Inflammatory macrophage (primary cell): ENCODE measurements at regions not wholly inside any gene's neighbourhood (a gene's known extent, or its start where the extent isn't known, plus 50 kb on each side); places are given as distances from the start of the nearest gene placed in this dataset.

Experiments used
- DNase-seq, 2 donors: peaks; one replicate each; pipeline ENCODE4 v3.0.0-alpha.2; 2020 to 2022

- no peak for DNase-seq
Measured at GRCh38 chr1:5264476-5264875, 610.1 kb downstream of the AJAP1 start.

GRCh38 chr1:5256793-5257192, 602.4 kb downstream of the AJAP1 start:
- no peak for DNase-seq

- DNase-seq: no peak
Measured at GRCh38 chr1:5254975-5255374, 600.6 kb downstream of the AJAP1 start.

- no peak for DNase-seq
Measured at GRCh38 chr1:5254131-5254725, 599.8 kb downstream of the AJAP1 start.

- DNase-seq: no peak
Measured at GRCh38 chr1:5253036-5253435, 598.6 kb downstream of the AJAP1 start.

GRCh38 chr1:5250336-5250735, 595.9 kb downstream of the AJAP1 start:
- no peak for DNase-seq

GRCh38 chr1:5245348-5245747, 590.9 kb downstream of the AJAP1 start:
- no peak for DNase-seq

GRCh38 chr1:5244631-5245285, 590.3 kb downstream of the AJAP1 start:
- no peak for DNase-seq

- no peak for DNase-seq
Measured at GRCh38 chr1:5242850-5243249, 588.4 kb downstream of the AJAP1 start.

- DNase-seq: no peak
Measured at GRCh38 chr1:5239911-5240310, 585.5 kb downstream of the AJAP1 start.

- DNase-seq: no peak
Measured at GRCh38 chr1:5238351-5239130, 584.1 kb downstream of the AJAP1 start.

- DNase-seq: no peak
Measured at GRCh38 chr1:5235355-5235899, 581.0 kb downstream of the AJAP1 start.

- no peak for DNase-seq
Measured at GRCh38 chr1:5232537-5232936, 578.1 kb downstream of the AJAP1 start.

GRCh38 chr1:5231541-5232315, 577.3 kb downstream of the AJAP1 start:
- DNase-seq: no peak

GRCh38 chr1:5227114-5227513, 572.7 kb downstream of the AJAP1 start:
- no peak for DNase-seq

- DNase-seq: no peak
Measured at GRCh38 chr1:5225707-5226704, 571.6 kb downstream of the AJAP1 start.

- DNase-seq: no peak
Measured at GRCh38 chr1:5223206-5223605, 568.8 kb downstream of the AJAP1 start.

GRCh38 chr1:5222626-5223025, 568.2 kb downstream of the AJAP1 start:
- DNase-seq: no peak

GRCh38 chr1:5221451-5221850, 567.0 kb downstream of the AJAP1 start:
- DNase-seq: no peak

- DNase-seq: no peak
Measured at GRCh38 chr1:5220821-5221220, 566.4 kb downstream of the AJAP1 start.

GRCh38 chr1:5220421-5220820, 566.0 kb downstream of the AJAP1 start:
- DNase-seq: no peak

GRCh38 chr1:5200006-5200405, 545.6 kb downstream of the AJAP1 start:
- no peak for DNase-seq
